ENCODE measurements at regions not wholly inside any gene's neighbourhood (a gene's known extent, or its start where the extent isn't known, plus 50 kb on each side); places are given as distances from the start of the nearest gene placed in this dataset.

DNA sequence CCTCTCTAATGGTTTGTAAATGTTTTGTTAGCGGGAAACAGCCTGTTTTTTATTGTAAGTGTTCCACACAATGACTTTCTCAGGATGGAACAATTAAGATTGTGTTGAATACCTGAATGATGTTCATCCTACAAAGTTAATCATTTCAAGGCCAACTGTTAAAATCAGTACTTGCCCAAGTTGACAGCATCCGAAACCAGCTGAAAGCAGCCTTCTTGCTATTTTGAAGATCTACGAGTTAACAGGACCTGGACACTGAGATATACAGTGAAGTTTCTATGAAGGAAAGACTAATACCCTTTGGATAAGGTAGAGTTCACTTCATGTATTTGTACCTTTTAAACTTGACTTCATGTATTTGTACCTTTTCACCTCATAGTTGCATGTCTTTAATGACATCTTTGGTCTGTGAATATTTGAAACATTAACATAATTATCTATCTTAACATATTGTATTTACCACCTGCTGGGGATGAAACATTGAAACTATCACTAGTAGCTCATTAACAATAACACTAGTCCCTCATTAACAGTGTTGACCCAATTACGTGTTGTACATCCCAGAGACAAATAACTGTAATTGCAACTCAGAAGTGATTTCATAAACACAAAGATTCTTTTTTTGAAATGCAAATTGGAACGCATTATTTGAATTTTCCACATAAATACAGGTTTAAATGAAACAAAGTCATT, 556.0 kb upstream of the MEX3C start:
- no peak for DNase-seq

DNA sequence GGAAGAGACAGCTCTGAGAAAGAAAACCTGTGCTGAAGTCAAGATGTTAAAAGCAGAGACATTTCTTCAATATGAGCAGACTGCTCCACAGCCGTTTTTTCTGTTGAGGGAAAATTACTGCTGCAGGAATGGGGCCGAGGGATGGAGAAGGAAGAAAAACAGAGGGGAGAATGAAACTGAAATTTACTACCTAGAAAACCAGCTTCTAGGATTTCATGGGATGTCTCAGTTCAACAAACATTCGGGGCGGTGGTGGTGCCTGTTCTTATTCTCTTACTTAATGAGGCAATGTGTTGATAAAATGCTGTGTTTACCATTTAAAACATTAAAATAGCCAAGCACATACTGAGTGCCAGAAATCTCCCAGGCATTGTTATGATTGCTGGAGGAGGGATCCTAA, 557.1 kb upstream of the MEX3C start:
- no peak for DNase-seq

DNA sequence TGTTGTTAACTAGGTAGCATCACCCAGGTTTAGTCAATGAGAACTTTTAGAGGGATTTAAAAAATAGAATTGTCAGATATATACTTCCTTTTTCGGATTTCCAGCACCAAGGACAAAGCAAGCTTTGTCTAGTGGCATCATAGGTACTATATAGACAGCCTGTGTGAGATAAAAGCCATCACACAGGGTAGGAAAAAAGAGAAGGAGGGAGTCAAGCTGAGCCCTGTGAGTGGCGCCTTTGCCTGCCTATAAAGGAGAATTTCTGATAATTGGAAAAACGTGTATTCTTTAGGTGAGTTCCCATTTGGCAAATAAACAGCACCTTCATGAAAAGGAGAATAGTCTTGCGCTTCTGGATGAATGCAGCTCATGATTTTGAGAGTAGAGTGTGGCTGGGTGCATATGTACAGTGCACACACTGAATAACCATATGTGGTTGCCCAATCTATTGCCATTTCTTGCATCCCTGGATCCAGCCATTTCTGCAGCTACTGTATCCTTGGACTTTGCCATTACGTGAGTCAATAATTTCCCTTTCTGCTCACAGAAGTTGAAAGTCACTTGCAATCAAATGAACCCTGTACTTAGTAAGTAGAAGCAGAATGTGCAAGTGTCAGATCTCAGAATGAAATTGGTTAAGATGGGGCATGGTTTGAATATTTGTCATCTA, 559.9 kb upstream of the MEX3C start:
- no peak for DNase-seq

GRCh38 chr18:51762373-51762772, 564.9 kb upstream of the MEX3C start:
- no peak for DNase-seq

- DNase-seq = no peak
Observed at GRCh38 chr18:51765606-51766360, 568.3 kb upstream of the MEX3C start.

GRCh38 chr18:51767293-51767692, 569.8 kb upstream of the MEX3C start:
- no peak for DNase-seq

DNA sequence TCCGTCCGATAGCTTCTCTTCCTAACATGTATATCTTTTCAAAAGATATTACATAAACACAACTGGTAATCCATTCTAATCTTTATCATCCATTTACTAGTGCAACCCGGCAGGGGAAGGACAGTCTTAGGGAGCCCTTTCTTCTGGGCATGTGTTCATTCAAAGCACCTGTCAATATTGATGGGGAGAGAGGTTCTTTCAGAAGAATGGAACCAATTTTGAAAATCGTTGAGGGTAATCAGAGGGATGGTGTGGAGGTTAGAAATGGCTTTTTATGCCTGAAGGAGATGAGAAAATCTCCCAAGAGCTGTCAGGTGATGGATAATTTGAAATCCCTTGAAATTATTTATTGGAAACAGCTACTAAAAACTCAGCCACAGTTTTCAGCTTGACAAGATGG, 561.9 kb upstream of the DCC start:
- DNase-seq = no peak

GRCh38 chr18:51789871-51790270, 550.1 kb upstream of the DCC start:
- DNase-seq = no peak

- DNase-seq = no peak
Observed at GRCh38 chr18:51801514-51801913, 538.5 kb upstream of the DCC start.

- DNase-seq = no peak
Observed at GRCh38 chr18:51802569-51803428, 537.2 kb upstream of the DCC start.

- no peak for DNase-seq
Observed at GRCh38 chr18:51807336-51807735, 532.7 kb upstream of the DCC start.

DNA sequence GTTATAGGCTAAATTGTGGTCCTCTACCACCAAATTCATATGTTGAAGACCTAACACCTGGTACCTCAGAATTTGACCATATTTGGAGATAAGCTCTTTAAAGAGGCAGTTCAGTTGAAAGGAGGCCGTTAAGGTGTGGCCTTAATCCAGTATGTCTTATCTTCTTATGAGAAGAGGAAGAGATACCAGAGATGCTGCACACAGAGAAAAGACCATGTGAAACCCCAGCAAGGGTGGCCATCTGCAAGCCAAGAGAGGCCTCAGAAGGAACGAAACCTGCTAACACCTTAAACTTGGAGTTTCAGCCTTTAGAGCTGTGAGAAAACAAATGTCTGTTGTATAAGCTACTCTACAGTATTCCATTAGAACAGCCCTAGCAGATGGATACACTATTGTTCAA, 528.1 kb upstream of the DCC start:
- no peak for DNase-seq

DNA sequence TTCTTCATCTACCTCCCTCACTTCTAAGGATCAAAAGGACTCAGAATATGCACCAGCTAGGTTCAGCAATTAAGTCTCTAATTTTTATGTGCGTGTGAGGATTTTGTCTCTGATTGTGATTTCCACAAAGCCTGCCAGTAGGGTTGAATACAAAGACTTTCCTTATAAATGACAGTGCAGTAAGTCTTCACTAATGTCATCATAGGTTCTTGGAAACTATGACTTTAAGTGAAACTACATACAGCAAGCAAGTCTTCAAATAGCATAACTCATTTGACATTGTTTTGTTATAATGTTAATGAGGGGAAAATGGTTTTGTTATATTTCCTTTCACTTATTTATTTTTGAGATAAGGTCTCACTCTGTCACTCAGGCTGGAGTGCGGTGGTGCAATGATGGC, 526.3 kb upstream of the DCC start:
- DNase-seq = no peak

DNA sequence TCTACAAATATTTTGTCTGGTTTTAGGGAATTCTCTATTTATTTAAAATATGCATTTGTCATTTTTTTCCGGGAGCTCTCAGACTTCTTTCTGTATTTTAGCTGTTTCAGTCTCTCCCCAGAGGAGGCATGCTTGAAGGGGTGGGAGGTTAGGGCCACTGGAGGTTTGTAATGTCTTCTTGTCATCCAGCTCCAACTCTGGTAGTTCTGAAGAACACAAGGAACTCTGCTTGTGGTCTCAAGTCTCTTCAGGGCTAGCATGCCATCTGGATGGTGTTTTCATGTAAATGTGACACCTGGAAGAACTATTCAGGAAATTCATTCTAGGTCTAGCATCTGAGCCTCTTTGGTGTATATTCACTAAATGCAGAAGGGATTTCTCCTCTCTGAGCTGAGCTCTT, 518.4 kb upstream of the DCC start:
- DNase-seq = no peak

DNA sequence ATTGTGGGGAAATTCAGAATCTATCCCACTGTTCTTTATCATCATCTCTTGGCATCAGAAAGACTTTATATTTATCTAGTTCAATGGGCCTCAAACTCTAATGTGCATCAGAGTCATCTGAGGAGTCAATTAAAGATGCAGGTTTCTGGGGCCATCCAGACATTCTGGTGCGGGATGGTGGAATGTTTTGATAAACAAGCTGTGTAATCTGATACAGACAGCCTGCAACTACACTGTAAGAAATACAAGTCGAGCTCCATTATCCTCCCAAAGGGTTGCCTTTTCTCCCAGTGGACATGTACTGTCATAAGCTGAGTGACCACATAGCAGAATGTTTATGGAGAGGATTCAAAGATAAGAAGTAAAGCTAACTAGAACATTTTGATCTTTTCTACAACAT, 515.3 kb upstream of the DCC start:
- DNase-seq = no peak

GRCh38 chr18:51833850-51834249, 506.1 kb upstream of the DCC start:
- DNase-seq = no peak

DNA sequence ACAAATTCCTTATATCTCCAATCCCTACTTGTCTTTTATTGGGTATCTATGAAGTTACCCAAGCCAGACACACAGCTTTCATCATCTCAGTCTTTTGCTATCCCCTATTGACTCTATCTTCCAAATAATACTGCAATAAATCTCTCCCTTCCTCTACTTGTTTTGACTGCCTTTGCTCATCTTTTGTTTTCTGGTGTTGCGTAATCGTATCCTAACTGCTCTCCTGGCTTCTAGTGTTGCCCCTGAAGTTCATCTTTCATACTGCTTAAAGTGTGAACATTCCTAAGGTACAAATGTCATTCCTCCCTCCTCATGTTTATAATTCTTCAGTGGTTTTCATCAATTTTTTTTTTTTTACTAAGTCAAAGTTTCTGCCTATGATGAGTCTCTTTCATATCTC, 491.3 kb upstream of the DCC start:
- DNase-seq = no peak

- no peak for DNase-seq
Observed at GRCh38 chr18:51852681-51853080, 487.3 kb upstream of the DCC start.

GRCh38 chr18:51857989-51858388, 482.0 kb upstream of the DCC start:
- no peak for DNase-seq

- no peak for DNase-seq
Observed at GRCh38 chr18:51861046-51861445, 479.0 kb upstream of the DCC start.

GRCh38 chr18:51862051-51862715, 477.8 kb upstream of the DCC start:
- no peak for DNase-seq

GRCh38 chr18:51864219-51864965, 475.6 kb upstream of the DCC start:
- DNase-seq = no peak

Measured in activated CD4-positive, alpha-beta T cell treated with anti-CD3 and anti-CD28 coated beads for 4 hours (primary cell).